Panc1 (cell line): ENCODE measurements at regions not wholly inside any gene's neighbourhood (a gene's known extent, or its start where the extent isn't known, plus 50 kb on each side); places are given as distances from the start of the nearest gene placed in this dataset.

Source experiments
- POLR2AphosphoS5 ChIP-seq: IDR thresholded peaks from 2 replicates; pipeline ENCODE4 v1.6.1; 2012; ENCODE audit warnings: mild to moderate bottlenecking, low read depth, low read length, moderate library complexity
- SIN3A ChIP-seq: IDR thresholded peaks from 2 replicates; pipeline ENCODE4 v1.6.1; 2012; ENCODE audit warnings: low read depth, mild to moderate bottlenecking, low read length, moderate library complexity, borderline replicate concordance; ENCODE audit not compliant: insufficient read depth
- TCF7L2 ChIP-seq: IDR thresholded peaks from 2 replicates; pipeline ENCODE4 v1.6.1; 2011; ENCODE audit warnings: mild to moderate bottlenecking, low read depth, low read length, inconsistent platforms
- TF ChIP-seq, protein P1 (sequence below): fragments of 450-650 bp; IDR thresholded peaks from 2 replicates; pipeline ENCODE4 v1.5.1; 2017; ENCODE audit warnings: mild to moderate bottlenecking
- TF ChIP-seq, protein P2 (sequence below), 2 experiments: IDR thresholded peaks; 2 replicates each; pipeline ENCODE4 v1.6.1; 2011 to 2012; ENCODE audit warnings: low read depth in 2 of 2, control low read depth in 1 of 2, low read length in 1 of 2, mild to moderate bottlenecking in 1 of 2, moderate library complexity in 1 of 2; ENCODE audit not compliant: insufficient read depth in 1 of 2

DNA sequence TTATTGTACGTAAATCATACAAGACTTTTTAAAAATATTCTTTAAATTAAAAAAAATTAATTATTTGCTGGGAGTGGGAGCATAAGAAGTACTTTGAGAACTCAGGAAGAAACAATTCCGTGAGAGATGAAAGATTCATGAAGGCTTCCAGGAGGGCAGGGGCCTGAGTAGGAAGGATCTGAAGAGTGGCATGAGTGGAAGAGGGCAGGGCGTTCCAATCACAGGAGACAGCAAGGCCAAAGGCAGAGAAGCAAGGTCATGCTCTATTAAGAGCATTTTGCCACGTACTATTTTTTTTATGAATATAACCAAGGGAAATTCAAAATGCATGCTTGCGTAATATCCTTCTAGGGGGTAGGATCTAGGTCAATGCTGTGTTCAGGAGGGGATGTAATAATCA is 265.5 kb downstream of the ZNF608 start:
- TF ChIP-seq, protein P1, sequence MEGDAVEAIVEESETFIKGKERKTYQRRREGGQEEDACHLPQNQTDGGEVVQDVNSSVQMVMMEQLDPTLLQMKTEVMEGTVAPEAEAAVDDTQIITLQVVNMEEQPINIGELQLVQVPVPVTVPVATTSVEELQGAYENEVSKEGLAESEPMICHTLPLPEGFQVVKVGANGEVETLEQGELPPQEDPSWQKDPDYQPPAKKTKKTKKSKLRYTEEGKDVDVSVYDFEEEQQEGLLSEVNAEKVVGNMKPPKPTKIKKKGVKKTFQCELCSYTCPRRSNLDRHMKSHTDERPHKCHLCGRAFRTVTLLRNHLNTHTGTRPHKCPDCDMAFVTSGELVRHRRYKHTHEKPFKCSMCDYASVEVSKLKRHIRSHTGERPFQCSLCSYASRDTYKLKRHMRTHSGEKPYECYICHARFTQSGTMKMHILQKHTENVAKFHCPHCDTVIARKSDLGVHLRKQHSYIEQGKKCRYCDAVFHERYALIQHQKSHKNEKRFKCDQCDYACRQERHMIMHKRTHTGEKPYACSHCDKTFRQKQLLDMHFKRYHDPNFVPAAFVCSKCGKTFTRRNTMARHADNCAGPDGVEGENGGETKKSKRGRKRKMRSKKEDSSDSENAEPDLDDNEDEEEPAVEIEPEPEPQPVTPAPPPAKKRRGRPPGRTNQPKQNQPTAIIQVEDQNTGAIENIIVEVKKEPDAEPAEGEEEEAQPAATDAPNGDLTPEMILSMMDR = no peak
- TF ChIP-seq, protein P2, sequence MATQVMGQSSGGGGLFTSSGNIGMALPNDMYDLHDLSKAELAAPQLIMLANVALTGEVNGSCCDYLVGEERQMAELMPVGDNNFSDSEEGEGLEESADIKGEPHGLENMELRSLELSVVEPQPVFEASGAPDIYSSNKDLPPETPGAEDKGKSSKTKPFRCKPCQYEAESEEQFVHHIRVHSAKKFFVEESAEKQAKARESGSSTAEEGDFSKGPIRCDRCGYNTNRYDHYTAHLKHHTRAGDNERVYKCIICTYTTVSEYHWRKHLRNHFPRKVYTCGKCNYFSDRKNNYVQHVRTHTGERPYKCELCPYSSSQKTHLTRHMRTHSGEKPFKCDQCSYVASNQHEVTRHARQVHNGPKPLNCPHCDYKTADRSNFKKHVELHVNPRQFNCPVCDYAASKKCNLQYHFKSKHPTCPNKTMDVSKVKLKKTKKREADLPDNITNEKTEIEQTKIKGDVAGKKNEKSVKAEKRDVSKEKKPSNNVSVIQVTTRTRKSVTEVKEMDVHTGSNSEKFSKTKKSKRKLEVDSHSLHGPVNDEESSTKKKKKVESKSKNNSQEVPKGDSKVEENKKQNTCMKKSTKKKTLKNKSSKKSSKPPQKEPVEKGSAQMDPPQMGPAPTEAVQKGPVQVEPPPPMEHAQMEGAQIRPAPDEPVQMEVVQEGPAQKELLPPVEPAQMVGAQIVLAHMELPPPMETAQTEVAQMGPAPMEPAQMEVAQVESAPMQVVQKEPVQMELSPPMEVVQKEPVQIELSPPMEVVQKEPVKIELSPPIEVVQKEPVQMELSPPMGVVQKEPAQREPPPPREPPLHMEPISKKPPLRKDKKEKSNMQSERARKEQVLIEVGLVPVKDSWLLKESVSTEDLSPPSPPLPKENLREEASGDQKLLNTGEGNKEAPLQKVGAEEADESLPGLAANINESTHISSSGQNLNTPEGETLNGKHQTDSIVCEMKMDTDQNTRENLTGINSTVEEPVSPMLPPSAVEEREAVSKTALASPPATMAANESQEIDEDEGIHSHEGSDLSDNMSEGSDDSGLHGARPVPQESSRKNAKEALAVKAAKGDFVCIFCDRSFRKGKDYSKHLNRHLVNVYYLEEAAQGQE (IDR thresholded peaks at IDR 0.05; ENCODE audit: insufficient read depth in 1 of 2, low read depth in 2 of 2, low read length in 1 of 2) = no peak
- no peak for TF ChIP-seq POLR2AphosphoS5
- no peak for TF ChIP-seq TCF7L2
- no peak for TF ChIP-seq SIN3A
